HG02885 (cell line): ENCODE measurements at regions not wholly inside any gene's neighbourhood (a gene's known extent, or its start where the extent isn't known, plus 50 kb on each side); places are given as distances from the start of the nearest gene placed in this dataset.

Source experiments
- ATAC-seq: cut with Tn5 transposase; IDR thresholded peaks from one replicate; pipeline ENCODE4 v1.9.1; 2021; ENCODE audit warnings: mild to moderate bottlenecking; ENCODE audit not compliant: unreplicated experiment, poor library complexity

DNA sequence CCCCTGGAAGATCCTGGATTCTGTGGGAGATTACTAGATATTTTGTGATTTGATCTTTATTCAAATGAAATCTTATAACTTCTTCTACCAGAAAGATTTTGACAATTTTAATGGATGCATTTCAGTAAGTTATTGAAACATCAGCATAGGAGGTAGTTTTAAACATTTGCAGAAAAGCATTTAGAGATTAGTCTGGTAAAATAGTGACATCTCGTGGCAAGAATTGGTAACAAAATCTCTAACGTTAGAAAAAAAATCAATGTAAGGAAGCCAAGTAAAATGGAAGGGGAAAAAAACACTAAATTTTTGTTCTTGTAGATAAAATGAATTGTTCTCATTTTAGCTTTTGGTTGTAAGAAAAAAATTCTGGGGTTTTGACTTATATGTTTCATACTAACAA lies 73.3 kb downstream of the TASL start:
- peak; percentile 59 for ATAC-seq

DNA sequence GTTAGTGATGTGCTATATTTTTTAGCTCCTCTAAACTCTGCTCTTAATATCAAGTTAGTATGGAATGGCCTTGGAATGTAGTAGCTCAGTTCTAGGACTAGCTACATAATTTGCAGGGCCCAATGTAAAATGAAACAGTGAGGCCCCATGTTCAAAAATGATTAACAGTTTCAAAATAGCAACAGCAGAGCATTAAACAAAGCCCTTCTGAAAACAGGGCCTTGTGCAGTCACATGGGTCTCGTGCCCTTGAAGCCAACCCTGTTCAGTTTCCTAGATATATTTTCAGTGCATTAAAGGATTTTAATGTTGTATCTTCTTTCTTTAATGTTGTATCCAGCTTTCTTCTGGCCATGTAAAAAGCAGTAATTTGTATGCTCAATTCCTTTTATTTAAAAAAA lies 82.1 kb downstream of the TASL start:
- no peak for ATAC-seq

GRCh38 chrX:30493348-30493747 lies 84.2 kb downstream of the TASL start:
- ATAC-seq = no peak

DNA sequence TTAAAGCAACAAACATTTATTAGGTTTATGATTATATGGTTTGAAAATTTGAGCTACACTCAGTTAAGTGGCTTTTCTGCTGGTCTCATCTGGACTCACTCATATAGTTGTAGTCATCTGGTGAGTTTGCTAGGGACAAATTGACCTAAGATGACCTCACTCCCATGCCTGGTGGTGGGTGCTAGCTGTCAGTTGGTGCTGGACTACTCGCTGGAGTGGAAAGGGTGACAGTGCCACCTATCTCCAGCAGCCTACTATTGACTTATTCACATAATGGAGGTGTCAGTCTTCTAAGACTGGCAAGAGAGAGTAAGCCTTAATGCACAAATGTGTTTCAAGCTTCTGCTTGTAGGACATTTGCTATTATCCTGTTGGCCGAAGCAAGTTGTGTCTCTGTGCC lies 88.2 kb downstream of the TASL start:
- no peak for ATAC-seq

DNA sequence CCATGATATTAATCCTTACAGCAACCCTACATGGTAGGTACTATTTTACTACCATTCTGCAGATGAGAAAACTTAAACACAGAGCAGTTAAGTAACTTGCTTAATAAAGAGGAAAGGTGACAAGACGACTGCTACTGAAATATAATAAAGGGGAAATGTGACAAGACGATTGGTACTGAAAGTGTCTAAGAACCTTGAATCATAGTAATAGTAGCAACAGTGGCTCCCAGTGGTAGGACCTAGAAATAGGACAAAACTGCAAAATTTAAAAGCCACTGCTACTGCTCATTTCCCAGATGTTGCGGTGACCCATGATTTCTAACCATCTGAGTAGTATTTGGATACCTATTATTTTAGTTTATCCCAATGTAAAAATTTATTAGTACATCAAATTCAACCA lies 89.5 kb downstream of the TASL start:
- peak; percentile 73 for ATAC-seq

GRCh38 chrX:30483996-30484395 lies 93.6 kb downstream of the TASL start:
- peak; percentile 74 for ATAC-seq

DNA sequence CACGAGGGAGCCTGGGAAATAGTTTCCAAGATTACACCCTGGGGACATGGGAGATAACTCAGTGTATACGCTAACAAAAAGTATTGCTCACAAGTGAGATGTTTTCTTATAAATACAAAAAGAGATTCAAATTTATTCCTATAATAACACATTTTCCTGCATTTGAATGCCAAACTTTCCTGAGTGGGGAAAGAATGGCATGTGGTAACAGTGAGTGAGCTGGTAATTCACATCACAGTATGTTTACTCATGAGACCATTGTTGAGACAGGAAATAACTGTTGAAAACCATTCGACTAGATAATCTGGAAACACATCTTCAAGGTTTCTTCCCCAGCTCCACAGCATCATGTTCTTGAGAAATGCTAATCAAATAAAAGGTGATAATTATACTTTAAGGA lies 109.1 kb downstream of the TASL start:
- no peak for ATAC-seq
